ENCODE measurements at regions not wholly inside any gene's neighbourhood (a gene's known extent, or its start where the extent isn't known, plus 50 kb on each side); places are given as distances from the start of the nearest gene placed in this dataset.
"Not testable (repeated sequence)": the region's sequence is repeated elsewhere in the genome, so short reads cannot be mapped to it uniquely, and the experiment has no call there.

DNA sequence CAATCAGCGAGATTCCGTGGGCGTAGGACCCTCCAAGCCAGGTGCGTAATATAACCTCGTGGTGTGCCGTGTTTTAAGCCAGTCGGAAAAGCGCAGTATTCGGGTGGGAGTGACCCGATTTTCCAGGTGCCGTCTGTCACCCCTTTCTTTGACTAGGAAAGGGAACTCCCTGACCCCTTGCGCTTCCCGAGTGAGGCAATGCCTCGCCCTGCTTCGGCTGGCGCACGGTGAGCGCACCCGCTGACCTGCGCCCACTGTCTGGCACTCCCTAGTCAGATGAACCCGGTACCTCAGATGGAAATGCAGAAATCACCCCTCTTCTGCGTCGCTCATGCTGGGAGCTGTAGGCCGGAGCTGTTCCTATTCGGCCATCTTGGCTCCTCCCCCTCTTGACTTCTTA is 352.6 kb upstream of the GHITM start:
- TF ChIP-seq, protein P1, sequence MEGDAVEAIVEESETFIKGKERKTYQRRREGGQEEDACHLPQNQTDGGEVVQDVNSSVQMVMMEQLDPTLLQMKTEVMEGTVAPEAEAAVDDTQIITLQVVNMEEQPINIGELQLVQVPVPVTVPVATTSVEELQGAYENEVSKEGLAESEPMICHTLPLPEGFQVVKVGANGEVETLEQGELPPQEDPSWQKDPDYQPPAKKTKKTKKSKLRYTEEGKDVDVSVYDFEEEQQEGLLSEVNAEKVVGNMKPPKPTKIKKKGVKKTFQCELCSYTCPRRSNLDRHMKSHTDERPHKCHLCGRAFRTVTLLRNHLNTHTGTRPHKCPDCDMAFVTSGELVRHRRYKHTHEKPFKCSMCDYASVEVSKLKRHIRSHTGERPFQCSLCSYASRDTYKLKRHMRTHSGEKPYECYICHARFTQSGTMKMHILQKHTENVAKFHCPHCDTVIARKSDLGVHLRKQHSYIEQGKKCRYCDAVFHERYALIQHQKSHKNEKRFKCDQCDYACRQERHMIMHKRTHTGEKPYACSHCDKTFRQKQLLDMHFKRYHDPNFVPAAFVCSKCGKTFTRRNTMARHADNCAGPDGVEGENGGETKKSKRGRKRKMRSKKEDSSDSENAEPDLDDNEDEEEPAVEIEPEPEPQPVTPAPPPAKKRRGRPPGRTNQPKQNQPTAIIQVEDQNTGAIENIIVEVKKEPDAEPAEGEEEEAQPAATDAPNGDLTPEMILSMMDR (IDR thresholded peaks at IDR 0.05; ENCODE audit: low read depth, low read length) = not testable (repeated sequence)
- TF ChIP-seq EZH2phosphoT487 (IDR thresholded peaks at IDR 0.05; ENCODE audit: low read depth) = not testable (repeated sequence)
